IMR-90 (cell line): ENCODE measurements at regions not wholly inside any gene's neighbourhood (a gene's known extent, or its start where the extent isn't known, plus 50 kb on each side); places are given as distances from the start of the nearest gene placed in this dataset.

Experiments used
- BHLHE40 ChIP-seq: fragments of 150-350 bp; IDR thresholded peaks from 2 replicates; pipeline ENCODE4 v1.6.1; 2016; ENCODE audit warnings: mild to moderate bottlenecking, low read depth, low read length
- CEBPB ChIP-seq: IDR thresholded peaks from 2 replicates; pipeline ENCODE4 v1.6.1; 2012; ENCODE audit warnings: low read depth, low read length, improper control_type of control experiment
- CTCF ChIP-seq: conservative IDR thresholded peaks from 2 replicates; pipeline ENCODE4 v1.5.1; 2012; ENCODE audit warnings: mild to moderate bottlenecking, low read depth, low read length, improper control_type of control experiment
- MAZ ChIP-seq: IDR thresholded peaks from 2 replicates; pipeline ENCODE4 v1.6.1; 2012; ENCODE audit warnings: low read depth, mild to moderate bottlenecking, low read length, improper control_type of control experiment, moderate library complexity, borderline replicate concordance
- POLR2A ChIP-seq: IDR thresholded peaks from 2 replicates; pipeline ENCODE4 v1.6.1; 2012; ENCODE audit warnings: mild to moderate bottlenecking, low read depth, low read length
- RAD21 ChIP-seq: IDR thresholded peaks from 2 replicates; pipeline ENCODE4 v1.6.1; 2012; ENCODE audit warnings: low read length, improper control_type of control experiment
- USF2 ChIP-seq: fragments of 150-350 bp; IDR thresholded peaks from 2 replicates; pipeline ENCODE4 v1.6.1; 2017; ENCODE audit warnings: mild to moderate bottlenecking, antibody characterized with exemption, low read length, low read depth

GRCh38 chr1:70819785-70820184 lies 227.8 kb downstream of the PTGER3 start:
- TF ChIP-seq POLR2A = no peak
- TF ChIP-seq MAZ = no peak
- TF ChIP-seq CTCF = no peak
- no peak for TF ChIP-seq CEBPB
- TF ChIP-seq BHLHE40 = no peak
- TF ChIP-seq RAD21 = no peak
- no peak for TF ChIP-seq USF2
